ENCODE measurements at regions not wholly inside any gene's neighbourhood (a gene's known extent, or its start where the extent isn't known, plus 50 kb on each side); places are given as distances from the start of the nearest gene placed in this dataset.
"Not testable (repeated sequence)": the region's sequence is repeated elsewhere in the genome, so short reads cannot be mapped to it uniquely, and the experiment has no call there.

GRCh38 chr5:33092719-33093118 is 348.0 kb upstream of the TARS1 start:
- no peak overlapping the region for H3K4me3 ChIP-seq (ENCODE audit: low read depth in 1 of 2, low read length in 2 of 2)
- DNase-seq (no peak), ATAC-seq (ENCODE audit: insufficient read depth, low read depth) (no peak)
- no peak overlapping the region for H3K9ac ChIP-seq (ENCODE audit: low read depth, low read length)
- H3K27ac ChIP-seq (ENCODE audit: low read length), result no peak overlapping the region
- H3K79me2 ChIP-seq (ENCODE audit: insufficient read depth, low read length), result no peaks in the 10 kb centered on the region
- H3K9me3 ChIP-seq (ENCODE audit: insufficient read depth, low read length, severe bottlenecking), result no peaks in the 10 kb centered on the region
- TF ChIP-seq EZH2 (IDR thresholded peaks at IDR 0.05; ENCODE audit: borderline replicate concordance, low read depth, low read length, severe bottlenecking), result no peak
- TF ChIP-seq, protein P1, sequence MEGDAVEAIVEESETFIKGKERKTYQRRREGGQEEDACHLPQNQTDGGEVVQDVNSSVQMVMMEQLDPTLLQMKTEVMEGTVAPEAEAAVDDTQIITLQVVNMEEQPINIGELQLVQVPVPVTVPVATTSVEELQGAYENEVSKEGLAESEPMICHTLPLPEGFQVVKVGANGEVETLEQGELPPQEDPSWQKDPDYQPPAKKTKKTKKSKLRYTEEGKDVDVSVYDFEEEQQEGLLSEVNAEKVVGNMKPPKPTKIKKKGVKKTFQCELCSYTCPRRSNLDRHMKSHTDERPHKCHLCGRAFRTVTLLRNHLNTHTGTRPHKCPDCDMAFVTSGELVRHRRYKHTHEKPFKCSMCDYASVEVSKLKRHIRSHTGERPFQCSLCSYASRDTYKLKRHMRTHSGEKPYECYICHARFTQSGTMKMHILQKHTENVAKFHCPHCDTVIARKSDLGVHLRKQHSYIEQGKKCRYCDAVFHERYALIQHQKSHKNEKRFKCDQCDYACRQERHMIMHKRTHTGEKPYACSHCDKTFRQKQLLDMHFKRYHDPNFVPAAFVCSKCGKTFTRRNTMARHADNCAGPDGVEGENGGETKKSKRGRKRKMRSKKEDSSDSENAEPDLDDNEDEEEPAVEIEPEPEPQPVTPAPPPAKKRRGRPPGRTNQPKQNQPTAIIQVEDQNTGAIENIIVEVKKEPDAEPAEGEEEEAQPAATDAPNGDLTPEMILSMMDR (IDR thresholded peaks at IDR 0.05; ENCODE audit: borderline replicate concordance, extremely low read depth, low read length, poor library complexity, severe bottlenecking), result no peak
- no peak overlapping the region for H2AFZ ChIP-seq (ENCODE audit: low read depth, low read length)
- no peak overlapping the region for H3K4me2 ChIP-seq (ENCODE audit: insufficient read depth, low read length)
- H4K20me1 ChIP-seq (ENCODE audit: insufficient read depth, low read length), result no peaks in the 10 kb centered on the region
- no peaks in the 10 kb centered on the region for H3K36me3 ChIP-seq (ENCODE audit: insufficient read depth, low read length)
- no peaks in the 10 kb centered on the region for H3K27me3 ChIP-seq (ENCODE audit: insufficient read depth, low read length, poor library complexity)
- no peaks in the 10 kb centered on the region for H3K4me1 ChIP-seq (ENCODE audit: insufficient read depth, low read length)

GRCh38 chr5:33102551-33102950 is 338.2 kb upstream of the TARS1 start:
- ATAC-seq (ENCODE audit: insufficient read depth, low read depth) (no peak), DNase-seq (no peak)
- Histone ChIP-seq H3K27ac (ENCODE audit: low read length) (no peak overlapping the region), H3K4me3 (ENCODE audit: low read depth in 1 of 2, low read length in 2 of 2) (no peak overlapping the region), H3K4me1 (ENCODE audit: insufficient read depth, low read length) (no peaks in the 10 kb centered on the region), H4K20me1 (ENCODE audit: insufficient read depth, low read length) (no peaks in the 10 kb centered on the region), H3K27me3 (ENCODE audit: insufficient read depth, low read length, poor library complexity) (no peaks in the 10 kb centered on the region), H3K79me2 (ENCODE audit: insufficient read depth, low read length) (no peaks in the 10 kb centered on the region), H2AFZ (ENCODE audit: low read depth, low read length) (no peak overlapping the region), H3K36me3 (ENCODE audit: insufficient read depth, low read length) (no peaks in the 10 kb centered on the region), H3K9ac (ENCODE audit: low read depth, low read length) (no peak overlapping the region), H3K4me2 (ENCODE audit: insufficient read depth, low read length) (no peak overlapping the region), H3K9me3 (ENCODE audit: insufficient read depth, low read length, severe bottlenecking) (no peaks in the 10 kb centered on the region)
- TF ChIP-seq, protein P1 (IDR thresholded peaks at IDR 0.05; ENCODE audit: borderline replicate concordance, extremely low read depth, low read length, poor library complexity, severe bottlenecking), result no peak
- no peak for TF ChIP-seq EZH2 (IDR thresholded peaks at IDR 0.05; ENCODE audit: borderline replicate concordance, low read depth, low read length, severe bottlenecking)

- no peak overlapping the region for H2AFZ ChIP-seq (ENCODE audit: low read depth, low read length)
- peaks cover 3% of the 10 kb centered on the region for H3K9me3 ChIP-seq (ENCODE audit: insufficient read depth, low read length, severe bottlenecking)
These were observed 335.2 kb upstream of the TARS1 start for GRCh38 chr5:33105521-33105941.

GRCh38 chr5:33110496-33110895 is 330.3 kb upstream of the TARS1 start:
- H3K27ac ChIP-seq (ENCODE audit: low read length); H3K4me3 ChIP-seq (ENCODE audit: low read depth in 1 of 2, low read length in 2 of 2); H3K4me1 ChIP-seq (ENCODE audit: insufficient read depth, low read length); H3K9ac ChIP-seq (ENCODE audit: low read depth, low read length); H3K9me3 ChIP-seq (ENCODE audit: insufficient read depth, low read length, severe bottlenecking); H3K79me2 ChIP-seq (ENCODE audit: insufficient read depth, low read length); H3K27me3 ChIP-seq (ENCODE audit: insufficient read depth, low read length, poor library complexity); H4K20me1 ChIP-seq (ENCODE audit: insufficient read depth, low read length); H3K4me2 ChIP-seq (ENCODE audit: insufficient read depth, low read length); H2AFZ ChIP-seq (ENCODE audit: low read depth, low read length); H3K36me3 ChIP-seq (ENCODE audit: insufficient read depth, low read length); ATAC-seq (ENCODE audit: insufficient read depth, low read depth); DNase-seq: not testable (repeated sequence)

More at GRCh38 chr5:33105521-33105941, 335.2 kb upstream of the TARS1 start:
- H3K4me3 ChIP-seq (ENCODE audit: low read depth in 1 of 2, low read length in 2 of 2), result no peak overlapping the region
- TF ChIP-seq EZH2 (IDR thresholded peaks at IDR 0.05; ENCODE audit: borderline replicate concordance, low read depth, low read length, severe bottlenecking), result no peak
- TF ChIP-seq, protein P1 (IDR thresholded peaks at IDR 0.05; ENCODE audit: borderline replicate concordance, extremely low read depth, low read length, poor library complexity, severe bottlenecking), result no peak
- H3K27ac ChIP-seq (ENCODE audit: low read length), result no peak overlapping the region
- H3K79me2 ChIP-seq (ENCODE audit: insufficient read depth, low read length), result no peaks in the 10 kb centered on the region
- H3K4me1 ChIP-seq (ENCODE audit: insufficient read depth, low read length), result no peaks in the 10 kb centered on the region
- no peak for DNase-seq
- ATAC-seq (ENCODE audit: insufficient read depth, low read depth), result no peak
- H3K36me3 ChIP-seq (ENCODE audit: insufficient read depth, low read length), result no peaks in the 10 kb centered on the region
- no peaks in the 10 kb centered on the region for H4K20me1 ChIP-seq (ENCODE audit: insufficient read depth, low read length)
- H3K4me2 ChIP-seq (ENCODE audit: insufficient read depth, low read length), result no peak overlapping the region
- no peaks in the 10 kb centered on the region for H3K27me3 ChIP-seq (ENCODE audit: insufficient read depth, low read length, poor library complexity)
- no peak overlapping the region for H3K9ac ChIP-seq (ENCODE audit: low read depth, low read length)
